MCF 10A (cell line): ENCODE measurements at regions not wholly inside any gene's neighbourhood (a gene's known extent, or its start where the extent isn't known, plus 50 kb on each side); places are given as distances from the start of the nearest gene placed in this dataset.

ENCODE experiments used
- BruUV-seq: library from RNA; stranded (reverse); fragments of 400-500 nt; replicated peaks from 2 replicates; lab custom pipeline; 2021; lab: Mats Ljungman, UMichigan
- CTCF ChIA-PET: fragments of 300-600 bp; sonication (Branson Sonifier 250); formaldehyde crosslinking; extraction: SDS; loops from one replicate; lab custom pipeline; 2021; ENCODE audit warnings: antibody characterized with exemption, inconsistent platforms; lab: Yijun Ruan, JAX
- POLR2A ChIA-PET: fragments of 300-600, 350-650 bp; sonication (Branson Sonifier 250); formaldehyde crosslinking; extraction: SDS; loops from one replicate; lab custom pipeline; 2020; ENCODE audit warnings: antibody characterized with exemption, inconsistent platforms; lab: Yijun Ruan, JAX
- DNase-seq: peaks from one replicate; pipeline ENCODE4 v3.0.0-alpha.2; 2018; ENCODE audit not compliant: unreplicated experiment
- H3K27ac Mint-ChIP-seq: one replicate; pipeline ENCODE4 v1.8.0; 2022; ENCODE audit warnings: mild to moderate bottlenecking, low read depth, mixed read lengths; ENCODE audit not compliant: unreplicated experiment
- H3K27me3 Mint-ChIP-seq: one replicate; pipeline ENCODE4 v1.8.0; 2022; ENCODE audit warnings: mixed read lengths; ENCODE audit not compliant: insufficient read depth, unreplicated experiment
- H3K36me3 Mint-ChIP-seq: one replicate; pipeline ENCODE4 v1.8.0; 2022; ENCODE audit warnings: mild to moderate bottlenecking, moderate library complexity, mixed read lengths; ENCODE audit not compliant: insufficient read depth, unreplicated experiment
- H3K4me1 Mint-ChIP-seq: one replicate; pipeline ENCODE4 v1.8.0; 2022; ENCODE audit warnings: mixed read lengths; ENCODE audit not compliant: insufficient read depth, unreplicated experiment
- H3K4me3 Mint-ChIP-seq: one replicate; pipeline ENCODE4 v1.8.0; 2022; ENCODE audit warnings: mild to moderate bottlenecking, moderate library complexity, mixed read lengths; ENCODE audit not compliant: unreplicated experiment
- H3K9me3 Mint-ChIP-seq: one replicate; pipeline ENCODE4 v1.8.0; 2022; ENCODE audit warnings: mixed read lengths; ENCODE audit not compliant: unreplicated experiment
- intact Hi-C: fragments of 100-400 bp; cut with micrococcal nuclease; formaldehyde crosslinking; loops from 2 replicates; pipeline ENCODE4 v1.14.1; 2022
- TF ChIP-seq, protein P1 (sequence below): fragments of 200-600 bp; IDR thresholded peaks from one replicate; pipeline ENCODE4 v1.8.0; 2022; ENCODE audit warnings: antibody characterized with exemption, mild to moderate bottlenecking; ENCODE audit not compliant: unreplicated experiment

DNA sequence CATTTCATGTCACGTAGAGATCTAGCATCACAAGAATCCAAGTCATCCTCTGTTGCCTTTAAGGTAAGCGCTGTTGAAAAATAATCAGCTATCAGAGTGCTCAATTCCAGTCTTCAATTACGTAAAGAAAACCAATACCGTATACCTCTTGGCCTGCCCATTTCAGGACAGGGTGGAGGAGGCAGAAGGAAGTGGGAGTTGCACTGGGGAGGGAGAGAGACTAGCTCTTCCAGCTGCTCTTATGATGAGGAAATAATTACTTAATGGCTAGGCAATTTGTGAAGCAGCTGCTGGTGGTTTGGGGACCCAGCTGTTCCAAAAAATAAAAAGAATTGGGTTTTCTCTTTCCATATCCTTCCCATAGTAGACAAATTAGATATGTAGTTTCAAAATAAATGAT, 365.8 kb upstream of the MCTP2 start:
- ChIA-PET CTCF (interaction anchor here (0.6 to 1.1 kb wide), 3 partner anchors 9 to 794 kb away, joined by 3 read pairs; no protein-coding TSS in a partner anchor), POLR2A (no interaction called here)
- no peaks in the 10 kb centered on the region for H3K4me1 Mint-ChIP-seq
- DNase-seq = no peak
- H3K4me3 Mint-ChIP-seq = no peak overlapping the region
- H3K27me3 Mint-ChIP-seq = no peaks in the 10 kb centered on the region
- TF ChIP-seq, protein P1, sequence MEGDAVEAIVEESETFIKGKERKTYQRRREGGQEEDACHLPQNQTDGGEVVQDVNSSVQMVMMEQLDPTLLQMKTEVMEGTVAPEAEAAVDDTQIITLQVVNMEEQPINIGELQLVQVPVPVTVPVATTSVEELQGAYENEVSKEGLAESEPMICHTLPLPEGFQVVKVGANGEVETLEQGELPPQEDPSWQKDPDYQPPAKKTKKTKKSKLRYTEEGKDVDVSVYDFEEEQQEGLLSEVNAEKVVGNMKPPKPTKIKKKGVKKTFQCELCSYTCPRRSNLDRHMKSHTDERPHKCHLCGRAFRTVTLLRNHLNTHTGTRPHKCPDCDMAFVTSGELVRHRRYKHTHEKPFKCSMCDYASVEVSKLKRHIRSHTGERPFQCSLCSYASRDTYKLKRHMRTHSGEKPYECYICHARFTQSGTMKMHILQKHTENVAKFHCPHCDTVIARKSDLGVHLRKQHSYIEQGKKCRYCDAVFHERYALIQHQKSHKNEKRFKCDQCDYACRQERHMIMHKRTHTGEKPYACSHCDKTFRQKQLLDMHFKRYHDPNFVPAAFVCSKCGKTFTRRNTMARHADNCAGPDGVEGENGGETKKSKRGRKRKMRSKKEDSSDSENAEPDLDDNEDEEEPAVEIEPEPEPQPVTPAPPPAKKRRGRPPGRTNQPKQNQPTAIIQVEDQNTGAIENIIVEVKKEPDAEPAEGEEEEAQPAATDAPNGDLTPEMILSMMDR = no peak
- no peak overlapping the region for H3K27ac Mint-ChIP-seq
- no peaks in the 10 kb centered on the region for H3K9me3 Mint-ChIP-seq
- intact Hi-C loops = no loop called here
- no TSS peak for BruUV-seq
- no peaks in the 10 kb centered on the region for H3K36me3 Mint-ChIP-seq

DNA sequence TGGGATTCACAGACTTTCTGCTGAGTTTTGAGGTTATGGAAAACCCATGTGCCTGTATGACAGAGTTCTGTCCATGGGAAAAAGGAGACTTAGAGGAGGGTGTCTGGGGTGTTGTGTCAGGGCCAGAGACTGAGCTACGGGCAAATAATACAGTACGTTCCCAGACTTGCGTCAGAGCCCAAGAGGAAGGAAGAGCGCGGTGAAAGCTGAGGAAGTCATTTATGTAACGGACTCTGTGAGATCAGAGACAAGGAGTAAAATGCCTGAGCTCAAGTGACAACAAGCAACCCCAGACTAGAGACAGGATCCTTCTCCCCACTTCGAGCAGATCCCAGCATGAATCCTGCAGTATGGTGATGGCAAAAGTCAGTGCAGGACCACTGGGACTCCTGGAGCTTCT, 368.6 kb upstream of the MCTP2 start:
- CTCF ChIA-PET = no interaction called here
- intact Hi-C loops = no loop called here
- Mint-ChIP-seq H3K36me3 (no peaks in the 10 kb centered on the region), H3K27me3 (no peaks in the 10 kb centered on the region), H3K4me3 (no peak overlapping the region), H3K27ac (no peak overlapping the region), H3K4me1 (no peaks in the 10 kb centered on the region), H3K9me3 (no peaks in the 10 kb centered on the region)
- BruUV-seq = no TSS peak
- POLR2A ChIA-PET = no interaction called here
- no peak for DNase-seq
- TF ChIP-seq, protein P1 = no peak

DNA sequence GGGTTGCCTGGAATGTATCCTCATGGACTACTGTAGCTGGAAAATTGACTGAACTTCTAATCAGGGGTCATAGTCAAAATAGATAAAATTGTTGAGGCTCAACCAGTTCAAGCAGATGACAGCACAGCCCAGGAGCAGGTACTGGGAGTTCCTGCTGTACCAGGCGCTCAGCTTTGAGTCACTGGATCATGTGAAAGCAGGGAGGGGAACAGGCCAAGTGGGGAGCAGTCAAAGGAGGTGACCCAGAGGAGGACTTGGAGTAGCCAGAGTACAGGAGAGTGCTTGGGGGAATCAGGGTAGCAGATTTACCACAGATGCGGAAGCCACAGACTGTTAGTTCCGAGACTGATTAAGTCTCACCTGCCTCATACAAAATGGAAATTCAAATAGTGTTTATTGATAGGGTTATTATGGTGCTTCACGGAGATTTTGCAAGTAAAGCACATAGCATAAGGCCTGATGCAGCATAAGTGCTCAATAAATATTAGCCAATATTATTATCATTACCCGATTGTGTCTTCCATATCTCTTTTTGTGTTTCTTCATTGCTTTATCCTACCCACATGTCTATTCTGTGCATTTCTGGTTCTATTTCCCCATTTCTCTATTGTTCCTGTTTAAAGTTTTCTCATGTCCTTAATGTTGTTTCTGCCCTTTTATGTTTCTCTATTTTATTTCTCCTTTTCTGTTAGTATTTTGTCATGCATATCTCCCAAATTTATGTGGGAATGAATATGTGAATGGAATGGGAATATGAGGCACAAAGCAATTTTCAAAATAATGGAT, 369.2 kb upstream of the MCTP2 start:
- CTCF ChIA-PET = no interaction called here
- intact Hi-C loops = no loop called here
- H3K27me3 Mint-ChIP-seq = no peaks in the 10 kb centered on the region
- no peaks in the 10 kb centered on the region for H3K4me1 Mint-ChIP-seq
- no peaks in the 10 kb centered on the region for H3K9me3 Mint-ChIP-seq
- H3K27ac Mint-ChIP-seq = no peak overlapping the region
- POLR2A ChIA-PET = no interaction called here
- TF ChIP-seq, protein P1 = no peak
- no TSS peak for BruUV-seq
- H3K4me3 Mint-ChIP-seq = no peak overlapping the region
- no peaks in the 10 kb centered on the region for H3K36me3 Mint-ChIP-seq
- DNase-seq = no peak

DNA sequence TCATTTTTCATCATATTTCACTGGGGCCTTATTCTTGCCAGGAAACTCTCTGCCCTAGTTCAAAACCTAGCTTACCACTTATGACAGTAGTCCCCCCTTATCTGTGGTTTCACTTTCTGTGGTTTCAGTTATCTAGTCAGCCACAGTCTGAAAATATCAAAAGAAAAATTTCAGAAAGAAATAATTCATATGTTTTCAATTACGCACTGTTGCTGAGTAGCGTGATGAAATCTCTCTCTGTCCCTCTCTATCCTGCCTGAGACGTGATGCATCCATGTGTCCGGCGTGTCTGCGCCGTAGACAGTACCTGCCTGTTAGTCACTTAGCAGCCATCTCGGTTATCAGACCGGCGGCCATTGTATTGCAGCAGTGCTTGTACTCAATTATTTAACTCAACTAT, 369.9 kb upstream of the MCTP2 start:
- POLR2A ChIA-PET = no interaction called here
- no peak overlapping the region for H3K27ac Mint-ChIP-seq
- H3K4me1 Mint-ChIP-seq = no peaks in the 10 kb centered on the region
- intact Hi-C loops = no loop called here
- no peaks in the 10 kb centered on the region for H3K9me3 Mint-ChIP-seq
- CTCF ChIA-PET = no interaction called here
- H3K36me3 Mint-ChIP-seq = no peaks in the 10 kb centered on the region
- TF ChIP-seq, protein P1 = no peak
- BruUV-seq = no TSS peak
- no peaks in the 10 kb centered on the region for H3K27me3 Mint-ChIP-seq
- no peak for DNase-seq
- no peak overlapping the region for H3K4me3 Mint-ChIP-seq
